Stimulated activated naive CD8-positive, alpha-beta T cell treated with anti-CD3 and anti-CD28 coated beads, Interleukin-15, amount 100 ng/mL, for 72 hours (primary cell): ENCODE measurements at regions not wholly inside any gene's neighbourhood (a gene's known extent, or its start where the extent isn't known, plus 50 kb on each side); places are given as distances from the start of the nearest gene placed in this dataset.
"Not testable (repeated sequence)": the region's sequence is repeated elsewhere in the genome, so short reads cannot be mapped to it uniquely, and the experiment has no call there.

ENCODE experiments used
- ATAC-seq: fragments of 150-1000 bp; cut with Tn5 transposase; 2 replicates; pipeline ENCODE4 v1.10.0; 2021; ENCODE audit warnings: mild to moderate bottlenecking, moderate library complexity
- DNase-seq, 2 donors: peaks; one replicate each; pipeline ENCODE4 v3.0.0; 2021 to 2022
- H3K27ac Mint-ChIP-seq, 2 donors: one replicate each; pipeline ENCODE4 v1.8.0; 2022; ENCODE audit warnings: mild to moderate bottlenecking in 2 of 2, mixed read lengths in 2 of 2, moderate library complexity in 2 of 2
- H3K27me3 Mint-ChIP-seq: one replicate; pipeline ENCODE4 v1.8.0; 2022; ENCODE audit warnings: mixed read lengths
- H3K4me1 Mint-ChIP-seq: one replicate; pipeline ENCODE4 v1.8.0; 2022; ENCODE audit warnings: mild to moderate bottlenecking, mixed read lengths
- H3K4me3 Mint-ChIP-seq, 2 donors: one replicate each; pipeline ENCODE4 v1.8.0; 2022; ENCODE audit warnings: mild to moderate bottlenecking in 2 of 2, mixed read lengths in 2 of 2, moderate library complexity in 1 of 2
- H3K9me3 Mint-ChIP-seq, 2 donors: one replicate each; pipeline ENCODE4 v1.8.0; 2022; ENCODE audit warnings: mixed read lengths in 2 of 2

DNA sequence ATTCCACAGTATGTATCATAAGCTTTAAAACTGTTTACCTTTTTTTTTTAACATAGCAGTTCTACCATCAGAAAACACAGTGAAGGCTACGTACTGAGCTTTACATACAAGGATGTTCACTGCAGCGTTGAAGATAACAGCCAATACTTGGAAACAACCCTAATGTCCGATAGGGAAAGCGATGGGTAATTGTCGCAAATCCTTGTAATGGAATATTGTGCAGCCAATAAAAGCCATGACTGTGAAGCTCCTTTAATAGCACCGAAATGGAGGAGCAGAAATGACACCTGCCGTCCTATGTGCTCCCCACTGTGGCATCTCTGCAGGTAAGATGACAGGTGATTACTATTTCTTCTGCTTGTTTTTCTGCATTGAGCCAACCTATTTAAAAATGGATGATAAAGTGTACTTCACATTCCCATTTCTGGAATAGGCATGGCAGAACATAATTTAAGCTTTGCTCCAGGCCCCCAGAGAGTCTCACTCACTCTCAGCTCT, 523.8 kb downstream of the PTPRU start:
- Mint-ChIP-seq H3K9me3 (no peaks in the 10 kb centered on the region), H3K27me3 (peaks cover 24% of the 10 kb centered on the region), H3K4me3 (no peak overlapping the region), H3K27ac (no peak overlapping the region), H3K4me1 (no peaks in the 10 kb centered on the region)
- no peak for DNase-seq
- ATAC-seq = no peak

DNA sequence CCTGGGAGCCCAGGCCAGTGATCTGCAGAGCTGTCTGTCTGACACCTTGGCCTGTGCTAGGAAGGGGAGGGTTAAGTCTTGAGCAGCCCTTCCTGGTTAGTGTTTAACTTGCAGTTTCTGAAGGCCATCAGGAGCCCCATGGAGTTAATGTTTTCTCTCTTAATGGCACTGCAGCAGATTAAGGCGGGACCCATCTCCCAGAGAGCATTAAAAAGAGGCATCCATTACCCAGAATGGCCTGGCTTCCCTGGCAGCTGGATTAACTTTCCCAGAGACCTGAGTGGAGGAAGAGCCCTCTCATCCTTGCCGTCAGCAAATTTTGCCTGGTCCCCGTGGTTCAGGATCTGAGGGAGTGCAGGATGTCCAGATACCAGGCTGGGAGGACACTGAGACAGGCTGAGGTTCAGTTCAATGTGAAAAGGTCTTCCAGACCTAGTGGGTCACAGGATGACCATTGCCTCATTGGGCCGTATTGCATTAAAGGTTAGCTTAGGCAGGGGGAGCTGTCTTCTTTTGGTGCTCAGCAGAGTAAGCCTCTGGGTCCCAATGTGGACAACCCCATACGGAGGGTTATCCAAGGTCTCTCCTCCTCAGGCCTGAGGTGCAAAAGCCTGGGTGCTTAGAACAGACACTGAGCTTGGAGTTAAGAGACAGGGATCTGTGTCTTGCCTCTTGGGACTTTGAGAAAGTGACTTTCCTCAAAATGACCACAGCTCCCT, 522.6 kb downstream of the PTPRU start:
- no peaks in the 10 kb centered on the region for H3K9me3 Mint-ChIP-seq
- H3K4me1 Mint-ChIP-seq = no peaks in the 10 kb centered on the region
- DNase-seq (no peak), ATAC-seq (no peak)
- H3K4me3 Mint-ChIP-seq = no peak overlapping the region
- H3K27ac Mint-ChIP-seq = no peak overlapping the region
- H3K27me3 Mint-ChIP-seq = peaks cover 24% of the 10 kb centered on the region

DNA sequence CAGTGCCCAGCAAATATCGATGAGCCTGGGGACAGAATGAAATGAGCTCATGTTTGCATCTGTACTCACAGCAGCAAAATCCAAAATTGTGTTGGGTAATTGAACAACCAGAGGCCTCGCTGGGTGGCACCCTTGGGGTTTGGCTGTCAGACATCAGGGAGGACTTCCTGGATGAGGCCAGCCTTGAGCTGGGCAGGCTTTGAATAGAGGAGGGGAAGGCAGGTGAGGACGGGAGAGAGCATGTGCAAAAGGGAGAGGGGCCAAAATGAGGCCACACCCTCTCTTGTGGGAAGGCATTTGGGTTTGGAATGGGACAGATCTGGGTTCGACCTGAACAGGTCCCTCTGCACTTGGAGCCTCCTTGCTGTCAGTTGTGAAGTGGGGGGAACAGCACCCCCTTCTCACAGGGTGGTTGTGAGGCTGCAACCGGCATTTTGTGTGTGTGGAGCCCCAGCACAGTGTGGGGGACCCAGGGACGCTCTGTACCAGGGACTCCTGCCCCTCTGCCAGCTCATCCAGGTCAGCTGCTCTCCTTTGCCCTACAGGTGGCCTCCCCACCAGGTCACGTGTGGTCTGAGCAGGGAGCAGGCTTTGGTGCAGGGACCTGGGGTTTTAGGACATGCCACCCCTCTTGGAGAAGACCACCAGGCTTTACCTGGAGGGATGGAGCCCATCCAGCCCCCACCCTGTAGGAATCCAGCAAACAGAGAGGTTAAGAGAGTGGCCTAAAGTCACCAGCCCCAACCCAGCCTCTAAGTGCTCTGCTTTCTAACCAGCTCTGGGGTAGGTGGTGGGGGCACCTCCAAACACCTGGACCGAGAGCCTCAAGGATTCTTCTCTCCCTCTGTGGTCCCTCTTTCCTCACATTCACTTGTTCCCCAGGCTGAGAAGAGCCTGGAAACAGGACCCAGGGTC, 521.8 kb downstream of the PTPRU start:
- ATAC-seq (no peak), DNase-seq (no peak)
- no peak overlapping the region for H3K4me3 Mint-ChIP-seq
- H3K9me3 Mint-ChIP-seq = no peaks in the 10 kb centered on the region
- H3K27me3 Mint-ChIP-seq = peaks cover 24% of the 10 kb centered on the region
- H3K4me1 Mint-ChIP-seq = no peaks in the 10 kb centered on the region
- peak overlapping the region in 1 of 2 donors; percentile 23 for H3K27ac Mint-ChIP-seq

DNA sequence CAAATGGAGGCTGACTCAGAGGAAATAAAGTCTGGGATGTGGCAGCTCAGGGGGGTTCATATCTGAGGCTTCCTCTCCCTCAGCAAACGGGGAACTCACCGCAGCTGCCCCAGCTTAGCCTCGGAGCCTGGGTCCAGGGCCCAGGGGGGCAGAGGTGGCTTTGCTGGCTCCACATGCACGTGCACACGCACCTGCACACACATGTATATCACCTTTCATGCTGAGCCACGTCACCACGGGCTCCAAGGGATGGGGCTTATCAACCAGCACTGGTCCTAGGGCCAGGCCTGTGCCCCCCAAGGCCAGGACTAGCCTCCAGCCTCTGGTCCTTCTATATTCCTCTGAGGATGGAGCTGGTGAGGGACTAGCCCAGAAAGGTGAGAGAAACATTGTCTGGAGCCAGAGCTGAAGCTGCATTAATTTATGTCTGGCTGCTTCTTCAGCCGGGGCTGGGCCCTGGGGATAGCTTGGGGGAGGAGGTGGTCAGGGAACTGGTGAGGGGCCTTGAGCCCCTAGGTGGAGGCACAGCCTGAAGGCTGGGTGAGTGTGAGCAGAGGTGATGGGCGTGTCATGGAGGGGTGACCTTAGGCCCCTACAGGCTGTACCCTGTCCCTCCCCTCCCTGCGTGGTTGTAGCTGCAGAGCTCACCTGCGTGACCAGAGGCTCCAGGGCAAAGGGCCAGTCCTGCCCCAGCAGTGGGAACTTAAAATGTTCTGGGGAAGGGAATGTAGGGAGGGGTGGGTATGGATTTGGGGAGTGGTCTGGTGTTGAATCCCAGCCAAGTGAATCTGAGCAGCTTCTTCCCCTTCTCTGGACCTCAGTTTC, 520.8 kb downstream of the PTPRU start:
- no peak overlapping the region for H3K4me3 Mint-ChIP-seq
- ATAC-seq (no peak), DNase-seq (no peak)
- H3K9me3 Mint-ChIP-seq = no peaks in the 10 kb centered on the region
- peaks cover 21% of the 10 kb centered on the region for H3K27me3 Mint-ChIP-seq
- peak overlapping the region in 1 of 2 donors; percentile 85 for H3K27ac Mint-ChIP-seq
- no peaks in the 10 kb centered on the region for H3K4me1 Mint-ChIP-seq

DNA sequence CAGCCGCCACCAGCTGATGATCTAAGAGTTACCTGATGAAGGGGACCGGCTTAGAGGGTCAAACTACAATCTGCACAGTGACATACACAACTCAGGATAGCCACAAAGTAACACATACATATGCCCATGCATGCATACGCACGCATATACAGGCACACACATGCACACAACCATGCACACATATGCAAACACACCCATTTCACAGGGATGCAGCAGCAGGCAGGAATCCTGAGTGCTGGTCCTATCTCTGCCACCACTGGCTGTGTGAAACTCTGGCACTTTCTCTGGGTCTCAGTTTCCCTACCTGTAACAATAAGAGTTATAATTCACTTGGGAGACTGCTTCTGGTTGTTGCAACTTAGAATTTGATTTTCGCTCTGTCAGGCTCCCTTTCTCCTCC, 520.2 kb downstream of the PTPRU start:
- DNase-seq = no peak
- H3K9me3 Mint-ChIP-seq = no peaks in the 10 kb centered on the region
- no peak for ATAC-seq
- peaks cover 17% of the 10 kb centered on the region for H3K27me3 Mint-ChIP-seq
- no peaks in the 10 kb centered on the region for H3K4me1 Mint-ChIP-seq
- no peak overlapping the region for H3K4me3 Mint-ChIP-seq
- H3K27ac Mint-ChIP-seq = no peak overlapping the region

DNA sequence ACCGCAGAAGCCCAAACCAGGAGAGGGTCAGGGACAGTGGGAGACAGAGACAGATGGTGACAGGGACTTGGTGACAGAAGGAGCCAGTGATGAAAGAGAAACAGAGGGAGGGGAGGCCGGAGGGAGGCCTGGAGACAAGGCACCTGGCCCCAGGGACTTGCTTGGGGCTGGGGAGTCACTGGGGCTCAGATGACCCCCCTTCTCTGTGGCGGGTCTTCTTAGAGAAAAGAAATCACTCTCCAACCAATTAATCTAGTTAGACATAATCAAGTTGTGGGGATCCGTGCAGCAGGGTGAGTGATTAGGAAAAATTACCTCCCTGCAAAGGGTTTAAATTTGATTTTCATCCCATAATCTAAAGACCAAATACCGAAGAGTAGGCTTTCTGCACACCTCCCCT, 519.8 kb downstream of the PTPRU start:
- H3K27me3 Mint-ChIP-seq = peaks cover 21% of the 10 kb centered on the region
- no peak overlapping the region for H3K27ac Mint-ChIP-seq

DNA sequence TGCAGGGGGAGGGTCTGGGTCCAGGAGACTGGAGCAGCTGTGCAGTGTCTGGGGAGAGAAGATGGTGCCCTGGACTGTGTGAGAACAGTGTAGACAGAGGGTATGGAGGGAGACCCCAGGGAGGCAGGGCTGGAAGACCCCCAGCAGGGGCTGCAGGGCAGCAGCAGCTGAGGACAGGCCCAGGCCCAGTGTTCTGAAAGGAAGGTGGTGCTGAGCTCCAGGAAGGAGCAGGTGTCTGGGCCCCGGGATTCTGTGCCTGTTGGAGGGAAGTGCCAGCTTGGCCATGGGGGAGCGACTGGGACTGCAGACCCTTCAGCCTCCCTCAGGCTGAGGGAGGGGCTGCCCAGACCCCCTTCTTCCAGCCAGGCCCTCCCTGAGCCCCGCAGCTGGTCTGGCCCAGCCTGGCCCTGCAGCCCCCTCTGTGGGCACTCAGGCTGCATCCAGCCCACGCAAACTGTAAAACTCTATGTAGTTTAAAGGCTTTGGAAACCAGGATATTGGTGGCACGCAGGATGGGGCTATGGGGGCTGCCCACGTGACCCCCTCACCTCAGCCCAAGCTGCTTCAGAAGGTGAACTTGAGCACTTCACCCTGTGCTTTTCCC, 519.2 kb downstream of the PTPRU start:
- ATAC-seq, H3K27ac Mint-ChIP-seq, H3K4me1 Mint-ChIP-seq, H3K4me3 Mint-ChIP-seq, DNase-seq, H3K9me3 Mint-ChIP-seq: not testable (repeated sequence)
- H3K27me3 Mint-ChIP-seq = peaks cover 22% of the 10 kb centered on the region

More for the DNA sequence above, 519.8 kb downstream of the PTPRU start:
- DNase-seq (no peak), ATAC-seq (no peak)
- Mint-ChIP-seq H3K9me3 (no peaks in the 10 kb centered on the region), H3K4me1 (no peaks in the 10 kb centered on the region), H3K4me3 (no peak overlapping the region)

DNA sequence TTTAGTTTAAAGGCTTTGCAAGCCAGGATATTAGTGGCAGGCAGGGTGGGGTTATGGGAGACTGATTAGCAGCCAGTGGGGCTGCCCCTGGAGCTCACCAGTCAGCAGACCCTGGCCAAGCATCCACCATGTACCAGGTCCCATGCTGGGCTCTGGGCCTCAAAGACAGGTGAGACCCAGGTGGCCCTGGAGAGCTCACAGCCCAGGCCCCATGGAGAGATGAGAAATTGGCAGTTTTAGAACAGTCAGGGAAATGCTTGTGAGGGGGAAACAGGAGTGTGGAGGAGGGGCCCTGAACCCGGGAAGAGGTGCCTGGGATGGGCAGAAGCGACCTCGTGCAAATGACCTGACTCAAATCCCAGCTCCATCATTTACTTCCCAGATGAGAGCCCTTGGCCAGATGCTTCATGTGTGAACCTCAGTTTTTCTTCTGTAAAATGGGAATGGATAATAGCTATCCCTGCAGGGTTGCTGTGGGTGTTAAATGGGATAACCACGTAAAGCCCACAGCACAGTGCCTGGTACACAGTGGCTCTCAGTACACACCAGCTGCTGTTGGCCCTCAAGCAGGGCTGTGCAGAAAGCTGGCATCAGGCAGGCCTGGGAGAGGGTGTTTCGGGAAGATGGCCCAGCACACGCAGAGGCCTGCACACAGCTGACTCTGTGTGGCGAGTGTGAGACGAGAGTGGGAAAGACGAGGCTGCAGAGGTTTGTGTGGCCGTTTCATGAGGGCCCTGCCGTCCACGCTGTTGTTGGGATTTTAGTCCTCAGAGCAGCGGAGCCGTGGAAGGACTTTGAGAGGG, 518.5 kb downstream of the PTPRU start:
- DNase-seq = no peak
- Mint-ChIP-seq H3K27me3 (peaks cover 19% of the 10 kb centered on the region), H3K27ac (no peak overlapping the region), H3K4me3 (no peak overlapping the region), H3K9me3 (no peaks in the 10 kb centered on the region), H3K4me1 (no peaks in the 10 kb centered on the region)
- ATAC-seq = no peak

DNA sequence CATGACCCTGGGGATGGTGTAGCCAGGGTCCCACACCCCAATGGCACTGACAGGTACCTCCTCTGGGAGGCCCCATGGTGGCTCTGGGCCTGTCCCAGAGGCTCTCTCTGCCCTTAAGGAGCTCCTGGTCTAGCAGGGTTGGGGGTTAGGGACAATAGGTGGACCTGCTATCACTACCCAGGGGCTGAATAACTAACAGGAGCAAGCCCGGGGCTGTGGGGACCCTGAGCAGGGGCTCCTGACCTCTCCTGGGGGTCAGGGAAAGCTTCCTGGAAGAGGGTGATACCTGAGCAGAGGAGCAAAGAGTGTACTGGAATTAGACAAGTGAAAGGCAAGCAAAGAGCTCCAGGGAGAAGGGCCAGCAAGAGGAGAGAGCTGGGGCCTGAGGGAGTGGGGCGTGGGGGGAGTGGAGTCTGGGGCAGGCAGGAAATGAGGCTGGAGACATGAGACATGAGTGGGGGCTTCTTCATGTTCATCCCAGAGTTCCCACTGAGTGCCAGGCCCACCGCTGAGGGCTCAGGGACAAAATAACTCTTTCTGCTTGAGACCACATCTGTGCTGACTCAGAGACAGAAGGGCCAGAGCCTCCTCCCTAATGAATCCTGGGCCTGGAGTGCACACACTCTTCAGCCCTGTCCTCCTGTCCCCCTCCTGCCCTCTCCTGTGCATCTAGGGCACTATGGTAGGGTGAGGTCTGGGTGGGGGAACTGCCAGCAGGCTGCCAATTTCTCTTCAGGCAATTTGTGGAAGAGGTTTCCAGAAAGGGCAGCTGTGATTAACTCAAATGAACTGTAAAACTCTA, 517.6 kb downstream of the PTPRU start:
- Mint-ChIP-seq H3K4me1 (no peaks in the 10 kb centered on the region), H3K9me3 (no peaks in the 10 kb centered on the region)
- no peak for ATAC-seq

DNA sequence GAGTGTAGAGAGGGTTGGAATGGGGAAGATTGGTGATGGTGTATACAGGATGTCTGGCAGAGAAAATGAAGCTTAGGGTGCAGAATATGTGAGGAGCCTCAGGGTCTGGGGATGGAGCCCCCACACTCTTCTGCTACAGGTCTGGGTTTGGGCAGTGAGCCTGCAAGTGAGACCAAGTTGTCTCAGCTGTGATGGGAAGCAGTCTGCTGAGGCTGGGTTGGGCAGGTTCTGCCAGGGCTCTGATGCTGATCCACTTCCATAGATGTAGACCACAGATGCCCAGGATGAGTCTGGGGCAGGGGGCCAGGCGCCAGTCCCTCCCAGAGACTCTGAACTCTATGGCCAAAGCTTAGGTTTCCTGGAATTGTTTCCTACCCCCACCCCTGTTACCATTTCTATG, 516.9 kb downstream of the PTPRU start:
- H3K27ac Mint-ChIP-seq = no peak overlapping the region
- H3K9me3 Mint-ChIP-seq = no peaks in the 10 kb centered on the region
- H3K4me1 Mint-ChIP-seq = no peaks in the 10 kb centered on the region
- H3K27me3 Mint-ChIP-seq = peaks cover 19% of the 10 kb centered on the region
- no peak for DNase-seq
- ATAC-seq = no peak
- H3K4me3 Mint-ChIP-seq = no peak overlapping the region

More for the DNA sequence above, 517.6 kb downstream of the PTPRU start:
- DNase-seq = no peak
- Mint-ChIP-seq H3K27me3 (peaks cover 19% of the 10 kb centered on the region), H3K27ac (peak overlapping the region in 1 of 2 donors; percentile 72), H3K4me3 (no peak overlapping the region)

DNA sequence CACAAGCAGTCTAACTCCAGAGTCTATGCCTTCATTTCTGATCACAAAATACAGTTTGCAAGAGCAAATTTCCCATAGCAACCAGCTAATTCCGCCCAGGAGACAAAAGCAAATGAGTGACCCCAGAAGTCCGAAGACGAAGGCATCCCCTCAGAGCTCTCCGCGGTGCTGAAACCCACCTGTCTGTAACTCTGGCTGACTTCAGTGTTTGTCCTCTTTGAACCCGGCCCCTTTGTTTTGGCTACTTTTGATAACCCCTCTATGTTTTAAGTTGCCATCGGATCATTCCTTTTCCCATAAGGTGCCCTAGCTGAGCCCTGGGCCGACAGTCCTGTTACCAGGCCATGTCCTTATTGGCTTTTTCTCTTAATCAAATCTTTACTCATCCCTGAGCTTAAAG, 515.8 kb downstream of the PTPRU start:
- Mint-ChIP-seq H3K27me3 (peaks cover 11% of the 10 kb centered on the region), H3K4me1 (no peaks in the 10 kb centered on the region), H3K9me3 (no peaks in the 10 kb centered on the region), H3K27ac (no peak overlapping the region), H3K4me3 (no peak overlapping the region)
- ATAC-seq (no peak), DNase-seq (no peak)

DNA sequence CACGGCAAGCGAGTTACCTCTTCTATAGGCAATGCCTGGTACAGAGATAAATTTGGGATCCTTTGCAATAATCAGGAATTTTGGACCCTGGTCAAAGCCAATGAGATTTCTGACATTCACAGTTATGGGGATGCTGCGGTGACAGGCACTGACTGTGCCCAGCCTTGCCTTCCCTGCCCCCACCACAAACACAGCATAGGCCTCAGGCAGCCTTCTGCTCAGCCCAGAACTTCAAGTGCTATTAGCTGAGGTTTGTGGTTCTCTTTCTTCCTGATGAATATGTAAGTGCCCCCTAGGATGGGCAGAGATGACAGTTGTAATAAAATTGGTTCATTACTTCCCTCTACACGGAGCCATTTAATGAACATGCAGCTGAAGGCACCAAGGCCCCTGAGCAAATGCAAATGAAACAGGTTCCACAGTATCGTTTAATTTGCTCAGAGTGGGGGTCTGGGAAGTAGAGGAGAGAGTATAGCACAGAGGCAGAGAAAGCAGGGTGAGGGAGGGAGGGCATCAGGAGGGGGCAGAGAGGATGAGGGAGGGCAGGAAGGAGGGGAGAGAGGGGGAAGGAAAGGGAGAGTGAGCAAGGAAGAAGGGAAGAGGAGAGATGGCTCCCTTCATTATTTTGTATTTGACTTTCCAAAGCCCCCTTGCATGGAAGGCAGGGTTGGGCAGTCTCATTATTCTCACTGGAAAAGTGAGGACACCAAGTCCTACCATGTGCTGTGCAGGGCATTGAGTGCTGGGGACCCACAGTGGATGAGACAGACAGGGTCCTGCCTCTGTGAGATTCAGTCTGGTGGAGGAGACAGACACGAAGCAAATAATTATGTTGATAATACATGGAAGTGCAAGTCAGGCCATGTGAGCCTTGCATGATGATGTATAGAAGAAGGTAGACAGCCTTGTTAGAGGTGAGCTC, 513.0 kb downstream of the PTPRU start:
- Mint-ChIP-seq H3K4me1 (no peaks in the 10 kb centered on the region), H3K27me3 (peaks cover 11% of the 10 kb centered on the region), H3K4me3 (no peak overlapping the region), H3K27ac (no peak overlapping the region), H3K9me3 (no peaks in the 10 kb centered on the region)
- ATAC-seq (no peak), DNase-seq (no peak)

DNA sequence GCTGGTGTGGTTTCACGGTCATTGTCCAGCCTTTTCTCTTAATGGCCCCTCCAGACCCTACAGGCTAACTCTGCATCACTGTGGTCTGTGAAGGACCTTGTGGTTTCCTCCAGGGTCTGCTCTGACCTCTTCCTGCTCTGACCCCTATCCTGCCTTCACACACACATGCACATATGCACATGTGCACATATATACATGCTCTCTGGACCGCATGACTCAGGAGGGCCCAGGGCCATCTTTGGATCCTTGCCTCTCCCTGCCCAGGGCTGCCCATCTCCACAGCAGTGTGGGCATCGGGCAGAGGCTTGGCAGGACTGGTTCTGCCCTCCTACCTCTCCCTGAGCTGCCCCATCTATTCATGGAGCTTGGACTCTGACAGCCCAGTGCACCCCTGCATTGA, 510.9 kb downstream of the PTPRU start:
- DNase-seq = no peak
- Mint-ChIP-seq H3K27me3 (peaks cover 19% of the 10 kb centered on the region), H3K27ac (no peak overlapping the region), H3K4me3 (no peak overlapping the region), H3K9me3 (no peaks in the 10 kb centered on the region), H3K4me1 (no peaks in the 10 kb centered on the region)
- ATAC-seq = no peak
